ENCODE measurements at regions not wholly inside any gene's neighbourhood (a gene's known extent, or its start where the extent isn't known, plus 50 kb on each side); places are given as distances from the start of the nearest gene placed in this dataset.

- Histone ChIP-seq H3K4me1 (no peaks in the 10 kb centered on the region), H3K27me3 (no peaks in the 10 kb centered on the region), H3K4me3 (no peak overlapping the region), H3K36me3 (no peaks in the 10 kb centered on the region), H3K27ac (no peak overlapping the region), H3K9me3 (no peaks in the 10 kb centered on the region)
- intact Hi-C loops (cut with DNase I): no loop called here
- WGBS, 2 donors: 77 to 79% methylated on average over 1 of the region's 1 CpG
- no peak for DNase-seq
- TF ChIP-seq EP300 (IDR thresholded peaks at IDR 0.05) (no peak), POLR2AphosphoS5 (IDR thresholded peaks at IDR 0.05) (no peak), POLR2A (IDR thresholded peaks at IDR 0.05) (no peak), CTCF (IDR thresholded peaks at IDR 0.05) (no peak)
These were observed 284.5 kb upstream of the DNAJC19 start for GRCh38 chr3:181274025-181274424.

GRCh38 chr3:181267312-181267711 is 277.8 kb upstream of the DNAJC19 start:
- Histone ChIP-seq H3K4me3 (no peak overlapping the region), H3K27me3 (no peaks in the 10 kb centered on the region), H3K9me3 (no peaks in the 10 kb centered on the region), H3K27ac (no peak overlapping the region), H3K4me1 (no peaks in the 10 kb centered on the region), H3K36me3 (no peaks in the 10 kb centered on the region)
- DNase-seq: no peak
- intact Hi-C loops (cut with DNase I): no loop called here
- no peak for TF ChIP-seq EP300 (IDR thresholded peaks at IDR 0.05)

- no peak for DNase-seq
- intact Hi-C loops (cut with DNase I): no loop called here
- TF ChIP-seq CTCF (IDR thresholded peaks at IDR 0.05): no peak
- TF ChIP-seq EP300 (IDR thresholded peaks at IDR 0.05): no peak
- no peak for TF ChIP-seq POLR2A (IDR thresholded peaks at IDR 0.05)
- Histone ChIP-seq H3K27ac (no peak overlapping the region), H3K4me3 (no peak overlapping the region), H3K4me1 (no peaks in the 10 kb centered on the region), H3K27me3 (no peaks in the 10 kb centered on the region), H3K36me3 (no peaks in the 10 kb centered on the region), H3K9me3 (no peaks in the 10 kb centered on the region)
- WGBS, 2 donors: 38 to 58% methylated on average over 4 of the region's 4 CpGs
These were observed 276.3 kb upstream of the DNAJC19 start for GRCh38 chr3:181265750-181266333.

GRCh38 chr3:181264486-181264885 is 274.9 kb upstream of the DNAJC19 start:
- no peaks in the 10 kb centered on the region for H3K4me1 ChIP-seq
- H3K9me3 ChIP-seq: no peaks in the 10 kb centered on the region
- H3K27ac ChIP-seq: no peak overlapping the region
- WGBS, 2 donors: 75 to 82% methylated on average over 2 of the region's 2 CpGs
- no peak overlapping the region for H3K4me3 ChIP-seq
- no peaks in the 10 kb centered on the region for H3K36me3 ChIP-seq
- no peaks in the 10 kb centered on the region for H3K27me3 ChIP-seq
- no peak for DNase-seq
- intact Hi-C loops (cut with DNase I): no loop called here
- TF ChIP-seq POLR2AphosphoS5 (IDR thresholded peaks at IDR 0.05) (no peak), CTCF (IDR thresholded peaks at IDR 0.05) (no peak), EP300 (IDR thresholded peaks at IDR 0.05) (no peak), POLR2A (IDR thresholded peaks at IDR 0.05) (no peak)

GRCh38 chr3:181253796-181254195 is 264.3 kb upstream of the DNAJC19 start:
- Histone ChIP-seq H3K4me1 (no peaks in the 10 kb centered on the region), H3K36me3 (no peaks in the 10 kb centered on the region), H3K9me3 (no peaks in the 10 kb centered on the region), H3K4me3 (no peak overlapping the region), H3K27me3 (no peaks in the 10 kb centered on the region), H3K27ac (no peak overlapping the region)
- TF ChIP-seq POLR2AphosphoS5 (IDR thresholded peaks at IDR 0.05): no peak
- TF ChIP-seq EP300 (IDR thresholded peaks at IDR 0.05): no peak
- no peak for TF ChIP-seq CTCF (IDR thresholded peaks at IDR 0.05)
- no peak for TF ChIP-seq POLR2A (IDR thresholded peaks at IDR 0.05)
- intact Hi-C loops (cut with DNase I): no loop called here
- no peak for DNase-seq
- 42 to 51% methylated on average over 3 of the region's 3 CpGs for WGBS, 2 donors
